OCI-LY7 (cell line): ENCODE measurements at regions not wholly inside any gene's neighbourhood (a gene's known extent, or its start where the extent isn't known, plus 50 kb on each side); places are given as distances from the start of the nearest gene placed in this dataset.

Experiments
- BruUV-seq: library from RNA; stranded (reverse); fragments of 400-500 nt; replicated peaks from 2 replicates; lab custom pipeline; 2021; lab: Mats Ljungman, UMichigan
- CTCF ChIA-PET: fragments of 300-600 bp; sonication (Branson Sonifier 250); formaldehyde crosslinking; loops from one replicate; lab custom pipeline; 2022; ENCODE audit warnings: antibody characterized with exemption; ENCODE audit not compliant: unreplicated experiment; lab: Charles Lee
- POLR2A ChIA-PET: fragments of 300-600 bp; sonication (Branson Sonifier 250); formaldehyde crosslinking; loops from one replicate; lab custom pipeline; 2022; ENCODE audit warnings: antibody characterized with exemption; lab: Charles Lee
- DNase-seq: peaks from one replicate; pipeline ENCODE4 v3.0.0-alpha.2; 2015; ENCODE audit warnings: low spot score
- H2AFZ ChIP-seq: fragments of 200-600 bp; sonication (generic), shearing (Covaris generic); 2 replicates; pipeline ENCODE4 v1.6.1; 2014; ENCODE audit warnings: mild to moderate bottlenecking, antibody characterized with exemption, low read length, moderate library complexity
- H3K27ac ChIP-seq: fragments of 200-600 bp; sonication (generic); 2 replicates; pipeline ENCODE4 v1.5.1; 2014; ENCODE audit warnings: mixed run types, low read depth, mild to moderate bottlenecking, moderate library complexity, low read length, inconsistent platforms; ENCODE audit not compliant: poor library complexity, severe bottlenecking
- H3K36me3 ChIP-seq: fragments of 200-600 bp; sonication (generic); 2 replicates; pipeline ENCODE4 v1.6.1; 2014; ENCODE audit warnings: mild to moderate bottlenecking, antibody characterized with exemption, low read length, moderate library complexity, mixed read lengths; ENCODE audit not compliant: insufficient read depth
- H3K4me1 ChIP-seq: fragments of 200-600 bp; sonication (generic); 2 replicates; pipeline ENCODE4 v1.5.1; 2014; ENCODE audit warnings: mild to moderate bottlenecking, low read length; ENCODE audit not compliant: insufficient read depth, poor library complexity, severe bottlenecking
- H3K4me2 ChIP-seq: fragments of 200-600 bp; sonication (generic); 2 replicates; pipeline ENCODE4 v1.6.1; 2014; ENCODE audit warnings: mild to moderate bottlenecking, low read length
- H3K4me3 ChIP-seq: fragments of 200-600 bp; sonication (generic); 2 replicates; pipeline ENCODE4 v1.5.1; 2014; ENCODE audit warnings: mild to moderate bottlenecking, low read depth, low read length; ENCODE audit not compliant: poor library complexity, severe bottlenecking
- H3K79me2 ChIP-seq: fragments of 200-600 bp; sonication (generic); 2 replicates; pipeline ENCODE4 v1.6.1; 2016; ENCODE audit warnings: low read depth, mild to moderate bottlenecking, low read length, moderate library complexity, mixed read lengths; ENCODE audit not compliant: insufficient read depth
- H3K9me2 ChIP-seq: fragments of 200-600 bp; sonication (generic); 2 replicates; pipeline ENCODE4 v1.6.1; 2016; ENCODE audit warnings: mild to moderate bottlenecking, low read length, mixed read lengths; ENCODE audit not compliant: insufficient read depth
- H3K9me3 ChIP-seq: fragments of 200-600 bp; sonication (generic); 2 replicates; pipeline ENCODE4 v1.6.1; 2014; ENCODE audit warnings: mild to moderate bottlenecking, mixed run types, low read length, mixed read lengths
- H4K20me1 ChIP-seq: fragments of 200-600 bp; sonication (generic); 2 replicates; pipeline ENCODE4 v1.6.1; 2014; ENCODE audit warnings: mild to moderate bottlenecking, antibody characterized with exemption, low read length, moderate library complexity, mixed read lengths; ENCODE audit not compliant: insufficient read depth
- CTCF ChIP-seq: fragments of 200-600 bp; sonication (generic); conservative IDR thresholded peaks from 2 replicates; pipeline ENCODE4 v1.5.1; 2014; ENCODE audit warnings: mild to moderate bottlenecking, antibody characterized with exemption, low read length, moderate library complexity, mixed read lengths
- EZH2phosphoT487 ChIP-seq: fragments of 200-600 bp; sonication (generic); IDR thresholded peaks from 2 replicates; pipeline ENCODE4 v1.6.1; 2018; ENCODE audit warnings: low read depth, borderline replicate concordance, mild to moderate bottlenecking, mixed run types, antibody characterized with exemption, low read length, moderate library complexity, mixed read lengths
- intact Hi-C: fragments of 100-400 bp; cut with micrococcal nuclease; formaldehyde crosslinking; loops from one replicate; pipeline ENCODE4 v1.10.0; 2022; ENCODE audit not compliant: unreplicated experiment

- H4K20me1 ChIP-seq, result no peaks in the 10 kb centered on the region
- no peaks in the 10 kb centered on the region for H3K4me1 ChIP-seq
- no peak for DNase-seq
- no peaks in the 10 kb centered on the region for H3K9me2 ChIP-seq
- BruUV-seq, result no TSS peak
- no peak overlapping the region for H3K4me3 ChIP-seq
- no peaks in the 10 kb centered on the region for H3K36me3 ChIP-seq
- no peak overlapping the region for H2AFZ ChIP-seq
- TF ChIP-seq EZH2phosphoT487, result no peak
- TF ChIP-seq CTCF, result no peak
- H3K79me2 ChIP-seq, result no peaks in the 10 kb centered on the region
- ChIA-PET POLR2A (interaction anchor here (0.6 to 0.8 kb wide), 2 partner anchors 25 to 756 kb away, joined by 4 read pairs; no protein-coding TSS in a partner anchor), CTCF (no interaction called here)
- H3K9me3 ChIP-seq, result no peaks in the 10 kb centered on the region
- no peak overlapping the region for H3K27ac ChIP-seq
- H3K4me2 ChIP-seq, result no peak overlapping the region
- intact Hi-C loops, result no loop called here
Observed at GRCh38 chr6:165191461-165191860, 117.9 kb downstream of the C6orf118 start.

GRCh38 chr6:165186441-165187205 lies 122.8 kb downstream of the C6orf118 start:
- TF ChIP-seq CTCF (no peak), EZH2phosphoT487 (no peak)

GRCh38 chr6:165186041-165186440 lies 123.4 kb downstream of the C6orf118 start:
- H3K4me3 ChIP-seq, result no peak overlapping the region
- no peaks in the 10 kb centered on the region for H3K9me3 ChIP-seq
- H3K4me1 ChIP-seq, result no peaks in the 10 kb centered on the region
- DNase-seq, result no peak
- TF ChIP-seq EZH2phosphoT487 (no peak), CTCF (no peak)
- H2AFZ ChIP-seq, result no peak overlapping the region
- no peaks in the 10 kb centered on the region for H3K36me3 ChIP-seq
- intact Hi-C loops, result no loop called here
- ChIA-PET CTCF (no interaction called here), POLR2A (no interaction called here)
- H3K4me2 ChIP-seq, result no peak overlapping the region
- no TSS peak for BruUV-seq
- no peak overlapping the region for H3K27ac ChIP-seq
- no peaks in the 10 kb centered on the region for H3K79me2 ChIP-seq
- H4K20me1 ChIP-seq, result no peaks in the 10 kb centered on the region
- H3K9me2 ChIP-seq, result no peaks in the 10 kb centered on the region

More at GRCh38 chr6:165186441-165187205, 122.8 kb downstream of the C6orf118 start:
- CTCF ChIA-PET, result no interaction called here
- H4K20me1 ChIP-seq, result no peaks in the 10 kb centered on the region
- H3K9me2 ChIP-seq, result no peaks in the 10 kb centered on the region
- H3K4me3 ChIP-seq, result no peak overlapping the region
- H3K27ac ChIP-seq, result no peak overlapping the region
- H3K4me2 ChIP-seq, result no peak overlapping the region
- H3K9me3 ChIP-seq, result no peaks in the 10 kb centered on the region
- DNase-seq, result no peak
- no peaks in the 10 kb centered on the region for H3K36me3 ChIP-seq
- BruUV-seq, result no TSS peak
- H2AFZ ChIP-seq, result no peak overlapping the region
- intact Hi-C loops, result no loop called here
- POLR2A ChIA-PET, result interaction anchor here (0.5 kb wide), 1 partner anchor 23 kb away, joined by 5 read pairs; no protein-coding TSS in a partner anchor
- H3K79me2 ChIP-seq, result no peaks in the 10 kb centered on the region
- H3K4me1 ChIP-seq, result no peaks in the 10 kb centered on the region
